Panc1 (cell line): ENCODE measurements at regions not wholly inside any gene's neighbourhood (a gene's known extent, or its start where the extent isn't known, plus 50 kb on each side); places are given as distances from the start of the nearest gene placed in this dataset.

Source experiments
- ATAC-seq: fragments of 200-7000 bp; cut with Tn5 transposase; 2 replicates; pipeline ENCODE4 v1.9.1; 2020; ENCODE audit warnings: mild to moderate bottlenecking, moderate library complexity
- BruUV-seq: library from RNA; stranded (reverse); fragments of 400-500 nt; replicated peaks from 2 replicates; lab custom pipeline; 2021; lab: Mats Ljungman, UMichigan
- CTCF ChIA-PET: fragments of 300-600 bp; sonication (Branson Sonifier 250); formaldehyde crosslinking; loops from one replicate; lab custom pipeline; 2022; ENCODE audit warnings: antibody characterized with exemption; lab: Charles Lee
- POLR2A ChIA-PET: fragments of 300-600 bp; sonication (Branson Sonifier 250); formaldehyde crosslinking; loops from one replicate; lab custom pipeline; 2022; ENCODE audit warnings: antibody characterized with exemption; lab: Charles Lee
- DNase-seq: peaks from one replicate; pipeline ENCODE4 v3.0.0-alpha.2; 2010; ENCODE audit warnings: low read depth, low spot score
- H3K27ac ChIP-seq: 2 replicates; pipeline ENCODE4 v1.5.1; 2011; ENCODE audit warnings: mild to moderate bottlenecking, low read length, inconsistent platforms
- H3K27me3 ChIP-seq: fragments of 200-500 bp; sonication (Bioruptor generic); 2 replicates; pipeline ENCODE4 v1.6.0; 2014; ENCODE audit warnings: low read length, inconsistent platforms; ENCODE audit not compliant: control insufficient read depth, insufficient read depth
- H3K36me3 ChIP-seq: fragments of 200-500 bp; sonication (Bioruptor generic); 2 replicates; pipeline ENCODE4 v1.5.1; 2014; ENCODE audit warnings: inconsistent platforms, mild to moderate bottlenecking, low read length, moderate library complexity; ENCODE audit not compliant: control insufficient read depth, insufficient read depth
- H3K4me1 ChIP-seq: 2 replicates; pipeline ENCODE4 v1.5.1; 2011; ENCODE audit warnings: inconsistent platforms, mild to moderate bottlenecking, low read length, moderate library complexity; ENCODE audit not compliant: control insufficient read depth, insufficient read depth
- H3K4me3 ChIP-seq, 2 experiments: 2 replicates each; pipeline ENCODE4 v1.5.1; 2011 to 2012; ENCODE audit warnings: low read depth in 2 of 2, low read length in 2 of 2, mild to moderate bottlenecking in 2 of 2, inconsistent platforms in 1 of 2, moderate library complexity in 1 of 2
- H3K9me3 ChIP-seq: fragments of 200-500 bp; sonication (Bioruptor generic); 2 replicates; pipeline ENCODE4 v1.5.1; 2014; ENCODE audit warnings: low read depth, mild to moderate bottlenecking, inconsistent platforms, low read length, moderate library complexity; ENCODE audit not compliant: control insufficient read depth, insufficient read depth
- POLR2AphosphoS5 ChIP-seq: IDR thresholded peaks from 2 replicates; pipeline ENCODE4 v1.6.1; 2012; ENCODE audit warnings: mild to moderate bottlenecking, low read depth, low read length, moderate library complexity
- SIN3A ChIP-seq: IDR thresholded peaks from 2 replicates; pipeline ENCODE4 v1.6.1; 2012; ENCODE audit warnings: low read depth, mild to moderate bottlenecking, low read length, moderate library complexity, borderline replicate concordance; ENCODE audit not compliant: insufficient read depth
- TCF7L2 ChIP-seq: IDR thresholded peaks from 2 replicates; pipeline ENCODE4 v1.6.1; 2011; ENCODE audit warnings: mild to moderate bottlenecking, low read depth, low read length, inconsistent platforms
- in situ Hi-C: cut with HindIII; loops from 2 replicates; pipeline ENCODE4 v1.10.0; 2016; ENCODE audit warnings: low sequenced_read_pairs, low pct_unique_long_range_greater_than_20kb
- intact Hi-C: fragments of 100-400 bp; cut with micrococcal nuclease; formaldehyde crosslinking; loops from one replicate; pipeline ENCODE4 v1.10.0; 2022; ENCODE audit not compliant: unreplicated experiment
- TF ChIP-seq, protein P1 (sequence below), 2 experiments: IDR thresholded peaks; 2 replicates each; pipeline ENCODE4 v1.6.1; 2011 to 2012; ENCODE audit warnings: low read depth in 2 of 2, control low read depth in 1 of 2, low read length in 1 of 2, mild to moderate bottlenecking in 1 of 2, moderate library complexity in 1 of 2; ENCODE audit not compliant: insufficient read depth in 1 of 2
- TF ChIP-seq, protein P2 (sequence below): fragments of 450-650 bp; IDR thresholded peaks from 2 replicates; pipeline ENCODE4 v1.5.1; 2017; ENCODE audit warnings: mild to moderate bottlenecking

DNA sequence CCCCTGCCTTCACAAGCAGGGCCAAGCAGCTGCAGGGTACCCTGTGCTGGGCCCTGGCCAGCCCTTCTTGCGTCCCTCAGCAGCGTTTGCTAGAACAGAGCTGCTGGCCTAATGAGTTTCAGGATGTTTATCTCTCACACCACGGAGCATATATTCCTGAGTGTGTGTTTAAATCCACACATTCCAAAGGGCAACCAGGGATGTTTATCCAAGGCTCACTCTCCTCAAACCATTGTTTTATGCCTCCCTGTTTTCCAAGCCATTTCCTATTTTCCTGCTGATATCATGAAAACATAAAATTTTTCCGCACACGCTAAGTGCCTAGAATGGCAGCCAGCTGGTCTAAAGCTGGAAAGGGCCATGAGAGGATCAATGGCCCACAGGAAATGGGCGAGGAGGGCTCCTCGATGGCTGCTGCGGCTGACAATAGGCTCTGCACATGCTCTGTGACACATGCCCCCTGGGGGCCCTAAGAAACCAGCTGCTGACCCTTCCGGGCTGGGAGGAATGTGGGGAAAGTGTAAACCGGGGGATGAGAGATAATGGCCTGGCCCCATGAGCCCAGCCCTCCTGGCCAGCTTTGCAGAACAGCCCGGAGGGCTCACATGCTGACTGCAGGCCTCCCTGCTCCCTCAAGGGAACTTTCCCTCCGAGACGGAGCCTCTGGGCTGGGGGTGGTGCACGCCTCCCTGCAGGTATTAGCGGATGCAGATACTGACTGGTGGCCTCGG lies 194.0 kb downstream of the NDUFA10 start:
- H3K27ac ChIP-seq, result no peak overlapping the region
- TF ChIP-seq, protein P1, sequence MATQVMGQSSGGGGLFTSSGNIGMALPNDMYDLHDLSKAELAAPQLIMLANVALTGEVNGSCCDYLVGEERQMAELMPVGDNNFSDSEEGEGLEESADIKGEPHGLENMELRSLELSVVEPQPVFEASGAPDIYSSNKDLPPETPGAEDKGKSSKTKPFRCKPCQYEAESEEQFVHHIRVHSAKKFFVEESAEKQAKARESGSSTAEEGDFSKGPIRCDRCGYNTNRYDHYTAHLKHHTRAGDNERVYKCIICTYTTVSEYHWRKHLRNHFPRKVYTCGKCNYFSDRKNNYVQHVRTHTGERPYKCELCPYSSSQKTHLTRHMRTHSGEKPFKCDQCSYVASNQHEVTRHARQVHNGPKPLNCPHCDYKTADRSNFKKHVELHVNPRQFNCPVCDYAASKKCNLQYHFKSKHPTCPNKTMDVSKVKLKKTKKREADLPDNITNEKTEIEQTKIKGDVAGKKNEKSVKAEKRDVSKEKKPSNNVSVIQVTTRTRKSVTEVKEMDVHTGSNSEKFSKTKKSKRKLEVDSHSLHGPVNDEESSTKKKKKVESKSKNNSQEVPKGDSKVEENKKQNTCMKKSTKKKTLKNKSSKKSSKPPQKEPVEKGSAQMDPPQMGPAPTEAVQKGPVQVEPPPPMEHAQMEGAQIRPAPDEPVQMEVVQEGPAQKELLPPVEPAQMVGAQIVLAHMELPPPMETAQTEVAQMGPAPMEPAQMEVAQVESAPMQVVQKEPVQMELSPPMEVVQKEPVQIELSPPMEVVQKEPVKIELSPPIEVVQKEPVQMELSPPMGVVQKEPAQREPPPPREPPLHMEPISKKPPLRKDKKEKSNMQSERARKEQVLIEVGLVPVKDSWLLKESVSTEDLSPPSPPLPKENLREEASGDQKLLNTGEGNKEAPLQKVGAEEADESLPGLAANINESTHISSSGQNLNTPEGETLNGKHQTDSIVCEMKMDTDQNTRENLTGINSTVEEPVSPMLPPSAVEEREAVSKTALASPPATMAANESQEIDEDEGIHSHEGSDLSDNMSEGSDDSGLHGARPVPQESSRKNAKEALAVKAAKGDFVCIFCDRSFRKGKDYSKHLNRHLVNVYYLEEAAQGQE (IDR thresholded peaks at IDR 0.05; ENCODE audit: insufficient read depth in 1 of 2, low read depth in 2 of 2, low read length in 1 of 2), result no peak
- TF ChIP-seq SIN3A, result no peak
- no peak for TF ChIP-seq TCF7L2
- TF ChIP-seq, protein P2, sequence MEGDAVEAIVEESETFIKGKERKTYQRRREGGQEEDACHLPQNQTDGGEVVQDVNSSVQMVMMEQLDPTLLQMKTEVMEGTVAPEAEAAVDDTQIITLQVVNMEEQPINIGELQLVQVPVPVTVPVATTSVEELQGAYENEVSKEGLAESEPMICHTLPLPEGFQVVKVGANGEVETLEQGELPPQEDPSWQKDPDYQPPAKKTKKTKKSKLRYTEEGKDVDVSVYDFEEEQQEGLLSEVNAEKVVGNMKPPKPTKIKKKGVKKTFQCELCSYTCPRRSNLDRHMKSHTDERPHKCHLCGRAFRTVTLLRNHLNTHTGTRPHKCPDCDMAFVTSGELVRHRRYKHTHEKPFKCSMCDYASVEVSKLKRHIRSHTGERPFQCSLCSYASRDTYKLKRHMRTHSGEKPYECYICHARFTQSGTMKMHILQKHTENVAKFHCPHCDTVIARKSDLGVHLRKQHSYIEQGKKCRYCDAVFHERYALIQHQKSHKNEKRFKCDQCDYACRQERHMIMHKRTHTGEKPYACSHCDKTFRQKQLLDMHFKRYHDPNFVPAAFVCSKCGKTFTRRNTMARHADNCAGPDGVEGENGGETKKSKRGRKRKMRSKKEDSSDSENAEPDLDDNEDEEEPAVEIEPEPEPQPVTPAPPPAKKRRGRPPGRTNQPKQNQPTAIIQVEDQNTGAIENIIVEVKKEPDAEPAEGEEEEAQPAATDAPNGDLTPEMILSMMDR, result no peak
- TF ChIP-seq POLR2AphosphoS5, result no peak
- DNase-seq (no peak), ATAC-seq (no peak)
- H3K9me3 ChIP-seq, result no peaks in the 10 kb centered on the region
- CTCF ChIA-PET, result no interaction called here
- H3K36me3 ChIP-seq, result no peaks in the 10 kb centered on the region
- H3K4me3 ChIP-seq, result no peak overlapping the region
- no peaks in the 10 kb centered on the region for H3K4me1 ChIP-seq
- in situ Hi-C loops, result no loop called here
- intact Hi-C loops, result no loop called here
- POLR2A ChIA-PET, result no interaction called here
- no TSS peak for BruUV-seq
- no peaks in the 10 kb centered on the region; the same call in 1 of the 2 replicates for H3K27me3 ChIP-seq

DNA sequence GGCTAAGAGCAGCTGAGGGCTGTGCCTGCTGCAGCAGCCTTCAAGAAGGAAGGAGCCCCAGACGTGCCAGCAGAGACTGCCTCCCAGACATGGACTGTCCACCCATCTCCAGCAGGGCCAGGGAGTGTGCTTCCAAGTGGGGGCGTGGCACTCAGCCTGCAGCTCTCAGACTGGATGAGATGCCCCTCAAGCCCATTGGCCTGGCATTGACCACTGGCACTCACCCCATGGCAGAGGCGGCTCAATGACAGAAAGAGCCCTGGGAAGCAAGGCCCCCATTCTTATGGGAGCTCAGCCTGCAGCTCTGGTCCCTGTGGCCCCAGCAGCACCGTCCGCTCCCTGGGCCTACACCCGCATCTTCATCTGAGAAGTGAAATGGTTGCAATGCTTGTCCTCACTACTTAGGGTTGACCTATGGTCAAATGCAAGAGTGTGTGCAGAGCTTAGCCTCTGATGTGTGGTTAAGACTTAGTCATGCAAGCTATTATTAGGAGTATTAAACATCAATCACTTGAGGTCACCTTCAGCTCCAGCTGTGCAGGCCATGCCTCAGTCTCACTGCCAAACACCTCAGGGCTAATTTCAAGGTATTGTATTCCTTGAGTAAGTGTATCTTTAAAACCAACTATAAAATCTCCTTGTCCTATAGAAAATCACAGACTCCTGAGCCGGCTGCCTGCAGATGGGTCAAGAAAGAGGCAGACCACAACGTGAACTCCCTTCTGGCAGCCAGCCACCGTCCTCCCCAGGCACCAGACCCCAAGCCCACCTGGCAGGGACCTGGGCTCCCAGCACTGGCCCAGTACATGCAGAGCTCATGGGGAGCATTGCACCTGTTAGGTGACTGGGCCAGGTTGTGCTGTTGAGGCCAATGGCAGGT lies 194.8 kb downstream of the NDUFA10 start:
- ATAC-seq, result no peak
- Histone ChIP-seq H3K27me3 (no peaks in the 10 kb centered on the region), H3K4me1 (no peaks in the 10 kb centered on the region), H3K4me3 (no peak overlapping the region), H3K9me3 (no peaks in the 10 kb centered on the region), H3K36me3 (no peaks in the 10 kb centered on the region), H3K27ac (no peak overlapping the region)
- TF ChIP-seq, protein P2, result no peak
- no peak for TF ChIP-seq TCF7L2
- TF ChIP-seq SIN3A, result no peak
- TF ChIP-seq, protein P1 (IDR thresholded peaks at IDR 0.05; ENCODE audit: insufficient read depth in 1 of 2, low read depth in 2 of 2, low read length in 1 of 2), result no peak
- TF ChIP-seq POLR2AphosphoS5, result no peak
- ChIA-PET CTCF (no interaction called here), POLR2A (no interaction called here)
- intact Hi-C loops, result no loop called here
- in situ Hi-C loops, result no loop called here
- BruUV-seq, result no TSS peak
- no peak for DNase-seq
